H1 (cell line): ENCODE measurements at regions not wholly inside any gene's neighbourhood (a gene's known extent, or its start where the extent isn't known, plus 50 kb on each side); places are given as distances from the start of the nearest gene placed in this dataset.

Experiments
- CTCF ChIA-PET: fragments of 300-600 bp; sonication (Branson Sonifier 250); formaldehyde crosslinking; loops from one replicate; lab custom pipeline; 2021; ENCODE audit not compliant: partially characterized antibody; lab: Charles Lee
- POLR2A ChIA-PET: fragments of 300-600 bp; sonication (Branson Sonifier 250); formaldehyde crosslinking; loops from one replicate; lab custom pipeline; 2021; ENCODE audit warnings: inconsistent platforms; ENCODE audit not compliant: partially characterized antibody; lab: Charles Lee
- DNase-seq, 2 experiments: peaks; one replicate each; pipeline versions ENCODE4 v3.0.0 to v3.0.0-alpha.2; 2010 to 2022; ENCODE audit warnings: low spot score in 2 of 2, low read depth in 1 of 2, mixed read lengths in 1 of 2
- FAIRE-seq: peaks from 2 replicates; lab custom pipeline; 2011; peaks lifted over from hg19 to GRCh38; lab: Jason Lieb, UNC
- H2AFZ ChIP-seq: 2 replicates; pipeline ENCODE4 v1.8.1; 2012; ENCODE audit warnings: low read length, inconsistent platforms
- H2AK5ac ChIP-seq: 2 replicates; pipeline ENCODE4 v1.6.1; 2013; ENCODE audit warnings: low read depth, low read length
- H2BK120ac ChIP-seq: replicated peaks from 2 replicates; pipeline ENCODE3; 2013; ENCODE audit warnings: low read depth, low read length, inconsistent platforms
- H2BK12ac ChIP-seq: 2 replicates; pipeline ENCODE4 v1.6.1; 2013; ENCODE audit warnings: low read depth, low read length
- H2BK15ac ChIP-seq: 2 replicates; pipeline ENCODE4 v1.6.1; 2013; ENCODE audit warnings: low read length
- H2BK20ac ChIP-seq: 2 replicates; pipeline ENCODE4 v1.6.1; 2013; ENCODE audit warnings: low read length
- H2BK5ac ChIP-seq: 2 replicates; pipeline ENCODE4 v1.6.1; 2013; ENCODE audit warnings: low read depth, low read length
- H3K14ac ChIP-seq: 2 replicates; pipeline ENCODE4 v1.6.1; 2013; ENCODE audit warnings: inconsistent platforms; ENCODE audit not compliant: insufficient read length
- H3K18ac ChIP-seq: 2 replicates; pipeline ENCODE4 v1.6.1; 2013; ENCODE audit warnings: low read length; ENCODE audit errors: extremely low read depth
- H3K23ac ChIP-seq: 2 replicates; pipeline ENCODE4 v1.6.1; 2013; ENCODE audit warnings: inconsistent platforms; ENCODE audit not compliant: insufficient read length
- H3K23me2 ChIP-seq: 2 replicates; pipeline ENCODE4 v1.6.1; 2013; ENCODE audit warnings: low read depth, low read length
- H3K27ac ChIP-seq: 2 replicates; pipeline ENCODE4 v1.6.1; 2011; ENCODE audit warnings: low read depth, low read length, inconsistent platforms
- H3K27me3 ChIP-seq, 4 experiments: replicated peaks in 1 of 4; 1 replicate in 1 of 4; 2 replicates in 3 of 4; pipeline versions ENCODE4 v1.6.1 to v1.8.1; 2011 to 2013; ENCODE audit warnings: low read length in 3 of 4, mild to moderate bottlenecking in 3 of 4, inconsistent platforms in 2 of 4, mixed read lengths in 2 of 4, moderate library complexity in 1 of 4; ENCODE audit not compliant: control insufficient read depth in 3 of 4, insufficient read depth in 3 of 4; ENCODE audit errors: extremely low read depth in 1 of 4
- H3K36me3 ChIP-seq, 4 experiments: 2 replicates each; pipeline versions ENCODE4 v1.6.1 to v1.8.1; 2011 to 2013; ENCODE audit warnings: mild to moderate bottlenecking in 4 of 4, low read length in 3 of 4, moderate library complexity in 2 of 4, control low read depth in 1 of 4, inconsistent platforms in 1 of 4; ENCODE audit not compliant: insufficient read depth in 4 of 4, control insufficient read depth in 2 of 4
- H3K4ac ChIP-seq: replicated peaks from 2 replicates; pipeline ENCODE3; 2013; ENCODE audit warnings: low read length, low read depth, mixed read lengths, inconsistent platforms; ENCODE audit not compliant: insufficient read length
- H3K4me1 ChIP-seq, 4 experiments: replicated peaks in 1 of 4; 1 replicate in 1 of 4; 2 replicates in 3 of 4; pipeline versions ENCODE4 v1.6.1 to v1.8.1; 2011 to 2013; ENCODE audit warnings: low read length in 3 of 4, inconsistent platforms in 2 of 4, mixed read lengths in 1 of 4; ENCODE audit not compliant: insufficient read depth in 4 of 4, control insufficient read depth in 3 of 4
- H3K4me2 ChIP-seq, 2 experiments: 2 replicates each; pipeline versions ENCODE4 v1.6.1 to v1.8.1; 2011 to 2013; ENCODE audit warnings: low read depth in 2 of 2, low read length in 2 of 2, control low read depth in 1 of 2, inconsistent platforms in 1 of 2, mild to moderate bottlenecking in 1 of 2; ENCODE audit not compliant: insufficient read depth in 1 of 2
- H3K4me3 ChIP-seq, 4 experiments: fragments of 200-600, 300-600 bp in 1 of 4; sonication (generic), shearing (Covaris generic), sonication (Bioruptor Twin) in 1 of 4; 2 replicates each; pipeline versions ENCODE4 v1.5.1 to v1.8.1; 2011 to 2016; ENCODE audit warnings: low read length in 4 of 4, low read depth in 3 of 4, control low read depth in 2 of 4, inconsistent platforms in 2 of 4, mild to moderate bottlenecking in 2 of 4, mixed read lengths in 1 of 4, moderate library complexity in 1 of 4; ENCODE audit not compliant: insufficient read depth in 2 of 4; ENCODE audit errors: extremely low read depth in 1 of 4
- H3K56ac ChIP-seq: replicated peaks from 2 replicates; pipeline ENCODE3; 2013; ENCODE audit warnings: low read depth, mild to moderate bottlenecking, mixed read lengths, low read length, inconsistent platforms; ENCODE audit not compliant: insufficient read length
- H3K79me1 ChIP-seq: 2 replicates; pipeline ENCODE4 v1.6.1; 2013; ENCODE audit warnings: low read depth, low read length, control low read depth
- H3K79me2 ChIP-seq, 2 experiments: 2 replicates each; pipeline versions ENCODE4 v1.6.1 to v1.8.1; 2012 to 2013; ENCODE audit warnings: low read length in 2 of 2, mild to moderate bottlenecking in 2 of 2, inconsistent platforms in 1 of 2; ENCODE audit not compliant: insufficient read depth in 2 of 2, control insufficient read depth in 1 of 2
- H3K9ac ChIP-seq, 4 experiments: replicated peaks in 1 of 4; 1 replicate in 1 of 4; 2 replicates in 3 of 4; pipeline versions ENCODE4 v1.6.1 to v1.8.1; 2011 to 2013; ENCODE audit warnings: low read depth in 3 of 4, low read length in 3 of 4, control low read depth in 2 of 4, mild to moderate bottlenecking in 2 of 4, moderate library complexity in 2 of 4, inconsistent platforms in 1 of 4; ENCODE audit errors: extremely low read depth in 1 of 4
- H3K9me3 ChIP-seq, 2 experiments: 2 replicates each; pipeline versions ENCODE4 v1.6.1 to v1.8.1; 2012 to 2013; ENCODE audit warnings: mild to moderate bottlenecking in 2 of 2, moderate library complexity in 2 of 2, control low read depth in 1 of 2, inconsistent platforms in 1 of 2, low read depth in 1 of 2, low read length in 1 of 2, mixed read lengths in 1 of 2; ENCODE audit not compliant: insufficient read depth in 2 of 2
- H4K20me1 ChIP-seq, 2 experiments: replicated peaks in 1 of 2; 2 replicates each; pipeline versions ENCODE3 to v1.8.1; 2011 to 2013; ENCODE audit warnings: inconsistent platforms in 2 of 2, low read length in 2 of 2, mild to moderate bottlenecking in 1 of 2; ENCODE audit not compliant: insufficient read depth in 2 of 2, control insufficient read depth in 1 of 2
- H4K5ac ChIP-seq: 2 replicates; pipeline ENCODE4 v1.6.1; 2013; ENCODE audit warnings: low read length, low read depth, mixed read lengths, inconsistent platforms; ENCODE audit not compliant: insufficient read length
- H4K8ac ChIP-seq: 2 replicates; pipeline ENCODE4 v1.8.0; 2013; ENCODE audit warnings: mild to moderate bottlenecking, moderate library complexity, low read length, inconsistent platforms; ENCODE audit not compliant: insufficient read depth; ENCODE audit errors: extremely low read depth
- H4K91ac ChIP-seq: replicated peaks from 2 replicates; pipeline ENCODE3; 2013; ENCODE audit warnings: low read length, mixed read lengths, inconsistent platforms; ENCODE audit not compliant: insufficient read length
- CBX8 ChIP-seq: fragments of 300-800, 300-1000 bp; sonication (generic); IDR thresholded peaks from 2 replicates; pipeline ENCODE4 v1.7.1; 2016; ENCODE audit warnings: low read depth, low read length, borderline replicate concordance
- CHD1 ChIP-seq: IDR thresholded peaks from 2 replicates; pipeline ENCODE4 v1.6.1; 2012; ENCODE audit warnings: low read depth, low read length, improper control_type of control experiment
- CTCF ChIP-seq, 3 experiments: IDR thresholded peaks; 1 replicate in 2 of 3; 2 replicates in 1 of 3; pipeline versions ENCODE4 v1.5.1 to v1.6.1; 2011; ENCODE audit warnings: low read length in 3 of 3, mild to moderate bottlenecking in 3 of 3, inconsistent platforms in 2 of 3, low read depth in 1 of 3, moderate library complexity in 1 of 3; ENCODE audit not compliant: insufficient read depth in 1 of 3; ENCODE audit errors: control extremely low read depth in 1 of 3
- HDAC6 ChIP-seq: IDR thresholded peaks from one replicate; pipeline ENCODE4 v1.7.1; 2012; ENCODE audit warnings: low read depth, mild to moderate bottlenecking, inconsistent platforms, low read length, moderate library complexity
- MAFK ChIP-seq: IDR thresholded peaks from 2 replicates; pipeline ENCODE4 v1.6.1; 2012; ENCODE audit warnings: low read depth, mild to moderate bottlenecking, improper control_type of control experiment, low read length
- RAD21 ChIP-seq, 2 experiments: IDR thresholded peaks in 1 of 2; conservative IDR thresholded peaks in 1 of 2; 2 replicates each; pipeline ENCODE4 v1.6.1; 2011; ENCODE audit warnings: low read depth in 2 of 2, low read length in 2 of 2, improper control_type of control experiment in 1 of 2, inconsistent platforms in 1 of 2, mild to moderate bottlenecking in 1 of 2, moderate library complexity in 1 of 2
- SAP30 ChIP-seq: fragments of 300-600 bp; sonication (generic); IDR thresholded peaks from 2 replicates; pipeline ENCODE4 v1.7.1; 2012; ENCODE audit warnings: low read length, moderate library complexity, mild to moderate bottlenecking, inconsistent platforms; ENCODE audit not compliant: insufficient read depth, insufficient replicate concordance
- SIN3A ChIP-seq, 2 experiments: IDR thresholded peaks in 1 of 2; conservative IDR thresholded peaks in 1 of 2; 2 replicates each; pipeline ENCODE4 v1.6.1; 2011 to 2012; ENCODE audit warnings: low read length in 2 of 2, improper control_type of control experiment in 1 of 2, low read depth in 1 of 2, mild to moderate bottlenecking in 1 of 2
- TCF12 ChIP-seq: IDR thresholded peaks from 2 replicates; pipeline ENCODE4 v1.6.1; 2011; ENCODE audit warnings: low read depth, mild to moderate bottlenecking, low read length

GRCh38 chr3:64399205-64399800 is 174.0 kb upstream of the PRICKLE2 start:
- Histone ChIP-seq H3K79me1 (no peaks in the 10 kb centered on the region), H4K8ac (no peak overlapping the region), H3K27me3 (no peaks in the 10 kb centered on the region), H2AFZ (no peak overlapping the region), H2BK5ac (no peak overlapping the region), H3K4me2 (no peak overlapping the region), H2BK15ac (no peak overlapping the region), H3K14ac (no peak overlapping the region), H3K18ac (no peak overlapping the region), H3K4me3 (no peak overlapping the region), H2BK20ac (no peak overlapping the region), H3K9ac (no peak overlapping the region), H2BK12ac (no peak overlapping the region), H3K4ac (no peak overlapping the region), H3K23me2 (no peaks in the 10 kb centered on the region), H4K20me1 (no peaks in the 10 kb centered on the region), H3K79me2 (no peaks in the 10 kb centered on the region), H2AK5ac (no peak overlapping the region), H3K56ac (no peak overlapping the region), H3K23ac (no peak overlapping the region), H3K9me3 (no peaks in the 10 kb centered on the region), H3K36me3 (no peaks in the 10 kb centered on the region), H3K27ac (no peak overlapping the region), H3K4me1 (peaks cover 0 to 7% (median 1%) of the 10 kb centered on the region in 4 experiments; a peak in 4 of 7 replicates), H4K5ac (no peak overlapping the region), H4K91ac (no peak overlapping the region), H2BK120ac (no peak overlapping the region)
- ChIA-PET CTCF (interaction anchor here (0.9 to 2.9 kb wide), 17 partner anchors 10 to 252 kb away, joined by 3 to 16 read pairs (median 4); no protein-coding TSS in a partner anchor), POLR2A (no interaction called here)
- DNase-seq (no peak), FAIRE-seq (peak; percentile 95)
- no peak for TF ChIP-seq CHD1
- TF ChIP-seq RAD21 (IDR thresholded peaks at IDR 0.05 in 1 of 2, conservative IDR thresholded peaks at IDR 0.05 in 1 of 2; ENCODE audit: low read depth in 2 of 2, low read length in 2 of 2): peak; percentile 83 to 86
- TF ChIP-seq SIN3A (conservative IDR thresholded peaks at IDR 0.05 in 1 of 2, IDR thresholded peaks at IDR 0.05 in 1 of 2; ENCODE audit: low read depth in 1 of 2, low read length in 2 of 2): no peak
- TF ChIP-seq TCF12: no peak
- TF ChIP-seq CTCF (IDR thresholded peaks at IDR 0.05; ENCODE audit: control extremely low read depth in 1 of 3, insufficient read depth in 1 of 3, low read depth in 1 of 3, low read length in 3 of 3): peak in 2 of 3 experiments; percentile 74 to 77; a peak in 3 of 4 replicates
- TF ChIP-seq SAP30: no peak
- no peak for TF ChIP-seq HDAC6
- no peak for TF ChIP-seq MAFK
- TF ChIP-seq CBX8: no peak
